Activated CD4-positive, alpha-beta T cell treated with anti-CD3 and anti-CD28 coated beads, Interleukin-2, amount 10 ng/mL, durations not matched to agents 24 days and 14 days (primary cell): ENCODE measurements at regions not wholly inside any gene's neighbourhood (a gene's known extent, or its start where the extent isn't known, plus 50 kb on each side); places are given as distances from the start of the nearest gene placed in this dataset.
"Not testable (repeated sequence)": the region's sequence is repeated elsewhere in the genome, so short reads cannot be mapped to it uniquely, and the experiment has no call there.

ENCODE experiments used
- DNase-seq: peaks from one replicate; pipeline ENCODE4 v3.0.0; 2022
- H3K27ac Mint-ChIP-seq: one replicate; pipeline ENCODE4 v1.8.0; 2022; ENCODE audit warnings: mild to moderate bottlenecking, mixed read lengths
- H3K27me3 Mint-ChIP-seq: one replicate; pipeline ENCODE4 v1.8.0; 2022; ENCODE audit warnings: mixed read lengths
- H3K36me3 Mint-ChIP-seq: one replicate; pipeline ENCODE4 v1.8.0; 2022; ENCODE audit warnings: low read depth, mild to moderate bottlenecking, mixed read lengths
- H3K4me1 Mint-ChIP-seq: one replicate; pipeline ENCODE4 v1.8.0; 2021; ENCODE audit warnings: mixed read lengths
- H3K4me3 Mint-ChIP-seq: one replicate; pipeline ENCODE4 v1.8.0; 2022; ENCODE audit warnings: mild to moderate bottlenecking, moderate library complexity, mixed read lengths
- H3K9me3 Mint-ChIP-seq: one replicate; pipeline ENCODE4 v1.8.0; 2021; ENCODE audit warnings: mixed read lengths
- intact Hi-C: fragments of 100-400 bp; cut with micrococcal nuclease; formaldehyde crosslinking; loops from one replicate; pipeline ENCODE4 v1.15.1; 2023

DNA sequence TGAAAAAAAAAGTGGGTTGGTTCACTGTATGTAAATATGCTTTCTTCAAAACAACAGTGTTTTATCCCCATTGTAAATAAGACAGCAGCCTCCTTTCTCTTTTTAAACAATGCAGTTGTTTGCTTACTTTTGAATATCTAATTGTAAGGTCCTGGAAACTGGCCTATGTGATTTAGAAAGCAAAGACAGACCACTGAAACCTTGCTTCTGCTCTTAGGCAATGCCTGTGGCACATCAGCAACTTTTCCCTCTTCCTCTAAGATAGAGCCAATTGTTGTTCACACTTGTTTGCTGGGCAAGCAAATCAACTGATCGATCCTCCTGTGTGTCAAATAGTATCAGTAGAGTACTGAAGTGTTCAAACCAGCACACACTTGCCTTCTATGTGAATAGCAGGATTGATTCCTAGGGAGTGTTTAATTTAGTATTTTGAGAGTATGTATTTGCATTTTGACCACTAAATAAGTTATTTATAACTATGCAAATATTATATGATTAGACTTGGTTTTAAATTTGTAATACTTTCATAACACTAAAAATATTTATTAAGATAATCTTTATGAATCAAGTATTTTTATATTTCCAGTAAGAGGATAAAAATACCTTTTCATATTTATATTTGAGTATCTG, 55.4 kb upstream of the GRPR start:
- Mint-ChIP-seq H3K4me3 (no peak overlapping the region), H3K4me1 (no peaks in the 10 kb centered on the region), H3K27me3 (no peaks in the 10 kb centered on the region), H3K36me3 (no peaks in the 10 kb centered on the region), H3K27ac (no peak overlapping the region), H3K9me3 (no peaks in the 10 kb centered on the region)
- DNase-seq, result no peak
- intact Hi-C loops, result no loop called here

- no peak overlapping the region for H3K4me3 Mint-ChIP-seq
- intact Hi-C loops, result no loop called here
- no peak overlapping the region for H3K27ac Mint-ChIP-seq
- H3K36me3 Mint-ChIP-seq, result no peaks in the 10 kb centered on the region
- peaks cover 4% of the 10 kb centered on the region for H3K9me3 Mint-ChIP-seq
- DNase-seq, result no peak
- no peaks in the 10 kb centered on the region for H3K27me3 Mint-ChIP-seq
- no peaks in the 10 kb centered on the region for H3K4me1 Mint-ChIP-seq
These were observed 59.4 kb upstream of the GRPR start for GRCh38 chrX:16063921-16064320.

DNA sequence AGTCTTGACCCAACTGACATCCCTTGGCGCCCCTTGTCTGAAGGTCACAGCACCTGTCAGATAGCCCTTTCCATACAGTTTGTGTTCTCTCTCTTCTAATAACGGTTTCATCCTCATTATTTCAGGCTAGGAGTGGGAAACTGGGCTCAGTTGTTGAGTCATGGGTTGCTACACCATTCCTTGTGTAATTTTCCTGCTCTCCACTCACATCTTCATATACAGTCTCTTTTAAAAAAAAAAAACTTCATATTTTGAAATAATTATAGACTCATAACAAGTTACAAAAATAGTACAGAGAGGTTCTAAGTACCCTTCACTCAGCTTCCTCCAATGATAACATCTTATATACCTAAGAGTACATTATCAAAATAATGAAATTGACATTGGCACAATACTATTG, 60.2 kb upstream of the GRPR start:
- no peaks in the 10 kb centered on the region for H3K27me3 Mint-ChIP-seq
- no peak for DNase-seq
- no peak overlapping the region for H3K27ac Mint-ChIP-seq
- intact Hi-C loops, result no loop called here
- no peaks in the 10 kb centered on the region for H3K4me1 Mint-ChIP-seq
- peaks cover 4% of the 10 kb centered on the region for H3K9me3 Mint-ChIP-seq
- no peak overlapping the region for H3K4me3 Mint-ChIP-seq
- no peaks in the 10 kb centered on the region for H3K36me3 Mint-ChIP-seq

- intact Hi-C loops, result no loop called here
- Mint-ChIP-seq H3K4me1 (no peaks in the 10 kb centered on the region), H3K27me3 (no peaks in the 10 kb centered on the region), H3K36me3 (no peaks in the 10 kb centered on the region), H3K27ac (no peak overlapping the region), H3K9me3 (peaks cover 4% of the 10 kb centered on the region), H3K4me3 (no peak overlapping the region)
- no peak for DNase-seq
These were observed 62.1 kb upstream of the GRPR start for GRCh38 chrX:16061296-16061695.

- Mint-ChIP-seq H3K4me1 (no peaks in the 10 kb centered on the region), H3K27ac (no peak overlapping the region), H3K9me3 (peaks cover 4% of the 10 kb centered on the region), H3K27me3 (no peaks in the 10 kb centered on the region), H3K4me3 (no peak overlapping the region), H3K36me3 (no peaks in the 10 kb centered on the region)
- DNase-seq, result no peak
- intact Hi-C loops, result no loop called here
These were observed 63.1 kb upstream of the GRPR start for GRCh38 chrX:16060252-16060651.

DNA sequence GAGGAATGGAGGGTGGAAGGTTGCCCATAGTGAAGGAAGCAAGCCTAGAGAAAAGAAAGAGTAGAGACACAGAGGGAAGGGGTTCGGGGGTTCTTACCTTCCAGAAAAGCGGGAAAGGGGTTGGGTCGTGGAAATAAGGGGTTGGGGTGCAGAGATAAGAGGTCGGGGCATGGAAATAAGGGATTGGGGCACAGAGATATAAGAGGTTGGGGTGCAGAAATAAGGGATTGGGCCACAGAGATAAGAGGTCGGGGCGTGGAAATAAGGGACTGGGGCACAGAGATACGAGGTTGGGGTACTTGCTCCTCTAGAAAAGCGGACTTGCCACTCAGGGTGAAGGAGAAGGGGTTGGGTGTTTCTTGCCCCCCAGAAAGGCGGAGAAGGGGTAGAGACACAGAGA, 74.2 kb upstream of the GRPR start:
- H3K4me1 Mint-ChIP-seq, H3K4me3 Mint-ChIP-seq, H3K27me3 Mint-ChIP-seq, H3K9me3 Mint-ChIP-seq, intact Hi-C loops, H3K36me3 Mint-ChIP-seq, DNase-seq, H3K27ac Mint-ChIP-seq: not testable (repeated sequence)

DNA sequence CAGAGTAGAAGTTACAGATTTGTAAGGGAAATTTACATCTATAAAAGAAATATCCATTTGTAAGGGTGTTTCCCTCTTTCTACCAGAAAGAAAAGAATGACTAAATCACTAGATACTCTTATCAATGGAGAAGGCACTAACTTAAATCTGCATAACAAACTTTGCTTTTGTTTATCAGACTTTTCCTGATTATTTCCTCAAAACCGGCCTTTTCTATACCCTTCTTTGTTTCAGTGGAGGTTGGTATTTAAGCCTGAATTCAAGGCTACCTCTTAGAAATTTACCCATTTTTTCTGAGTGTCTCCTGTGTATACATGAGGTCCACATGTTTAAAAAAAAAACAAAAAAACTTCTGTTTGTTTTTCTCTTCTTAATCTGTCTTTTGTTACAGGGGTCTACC, 80.4 kb upstream of the GRPR start:
- H3K4me3 Mint-ChIP-seq, result no peak overlapping the region
- H3K27me3 Mint-ChIP-seq, result no peaks in the 10 kb centered on the region
- H3K27ac Mint-ChIP-seq, result no peak overlapping the region
- DNase-seq, result no peak
- peaks cover 3% of the 10 kb centered on the region for H3K4me1 Mint-ChIP-seq
- intact Hi-C loops, result no loop called here
- H3K9me3 Mint-ChIP-seq, result no peaks in the 10 kb centered on the region
- no peaks in the 10 kb centered on the region for H3K36me3 Mint-ChIP-seq

GRCh38 chrX:16039834-16040233, 83.5 kb upstream of the GRPR start:
- no peak for DNase-seq
- Mint-ChIP-seq H3K9me3 (no peaks in the 10 kb centered on the region), H3K27me3 (no peaks in the 10 kb centered on the region), H3K4me3 (no peak overlapping the region), H3K36me3 (no peaks in the 10 kb centered on the region), H3K27ac (no peak overlapping the region), H3K4me1 (peaks cover 3% of the 10 kb centered on the region)
- intact Hi-C loops, result no loop called here

- no peaks in the 10 kb centered on the region for H3K27me3 Mint-ChIP-seq
- intact Hi-C loops, result no loop called here
- no peak overlapping the region for H3K27ac Mint-ChIP-seq
- no peak overlapping the region for H3K4me3 Mint-ChIP-seq
- peaks cover 3% of the 10 kb centered on the region for H3K4me1 Mint-ChIP-seq
- no peaks in the 10 kb centered on the region for H3K9me3 Mint-ChIP-seq
- no peaks in the 10 kb centered on the region for H3K36me3 Mint-ChIP-seq
- DNase-seq, result no peak
These were observed 84.0 kb upstream of the GRPR start for GRCh38 chrX:16039363-16039762.

DNA sequence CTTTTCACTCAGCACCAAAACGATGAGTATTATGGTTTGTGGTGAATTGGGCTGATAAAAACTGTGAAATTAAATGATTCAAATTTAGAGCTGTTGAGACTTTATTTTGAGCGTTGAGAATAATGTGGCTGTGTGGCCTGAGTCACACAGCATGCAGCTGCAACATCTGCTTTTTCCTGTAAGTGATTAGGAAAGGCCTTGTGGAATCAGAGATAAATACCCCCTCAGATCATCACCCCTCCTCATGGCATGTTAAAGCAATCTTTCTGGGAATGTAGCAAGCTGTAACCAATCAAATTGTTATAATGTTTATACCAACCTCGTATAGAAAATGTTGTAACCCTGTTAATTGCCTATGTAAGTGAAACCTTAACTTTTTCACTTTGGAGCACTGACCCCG, 90.0 kb upstream of the GRPR start:
- no peak overlapping the region for H3K27ac Mint-ChIP-seq
- H3K9me3 Mint-ChIP-seq, result no peaks in the 10 kb centered on the region
- H3K4me3 Mint-ChIP-seq, result no peak overlapping the region
- H3K27me3 Mint-ChIP-seq, result peaks cover 4% of the 10 kb centered on the region
- intact Hi-C loops, result no loop called here
- no peak for DNase-seq
- no peaks in the 10 kb centered on the region for H3K36me3 Mint-ChIP-seq
- no peaks in the 10 kb centered on the region for H3K4me1 Mint-ChIP-seq

DNA sequence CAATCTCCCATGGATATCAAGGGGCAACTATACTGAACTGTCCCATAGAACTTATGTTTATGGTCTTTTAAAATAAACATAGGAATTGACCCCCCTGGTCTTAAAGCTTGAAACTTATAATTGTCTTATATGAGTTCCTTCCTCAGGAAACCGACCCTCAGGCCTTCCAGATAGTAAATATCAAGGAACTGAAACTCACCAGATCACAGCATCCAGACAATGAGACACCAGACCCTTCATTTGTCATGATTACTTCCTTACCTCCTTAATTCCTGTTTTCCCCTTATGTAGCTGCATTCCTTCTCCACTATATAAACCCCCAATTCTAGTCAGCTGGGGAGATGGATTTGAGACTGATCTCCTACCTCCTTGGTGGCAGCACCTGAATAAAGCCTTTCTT, 94.8 kb upstream of the GRPR start:
- no peak overlapping the region for H3K27ac Mint-ChIP-seq
- H3K4me3 Mint-ChIP-seq, result no peak overlapping the region
- peaks cover 2% of the 10 kb centered on the region for H3K27me3 Mint-ChIP-seq
- no peaks in the 10 kb centered on the region for H3K36me3 Mint-ChIP-seq
- no peaks in the 10 kb centered on the region for H3K9me3 Mint-ChIP-seq
- intact Hi-C loops, result no loop called here
- peaks cover 2% of the 10 kb centered on the region for H3K4me1 Mint-ChIP-seq
- no peak for DNase-seq

DNA sequence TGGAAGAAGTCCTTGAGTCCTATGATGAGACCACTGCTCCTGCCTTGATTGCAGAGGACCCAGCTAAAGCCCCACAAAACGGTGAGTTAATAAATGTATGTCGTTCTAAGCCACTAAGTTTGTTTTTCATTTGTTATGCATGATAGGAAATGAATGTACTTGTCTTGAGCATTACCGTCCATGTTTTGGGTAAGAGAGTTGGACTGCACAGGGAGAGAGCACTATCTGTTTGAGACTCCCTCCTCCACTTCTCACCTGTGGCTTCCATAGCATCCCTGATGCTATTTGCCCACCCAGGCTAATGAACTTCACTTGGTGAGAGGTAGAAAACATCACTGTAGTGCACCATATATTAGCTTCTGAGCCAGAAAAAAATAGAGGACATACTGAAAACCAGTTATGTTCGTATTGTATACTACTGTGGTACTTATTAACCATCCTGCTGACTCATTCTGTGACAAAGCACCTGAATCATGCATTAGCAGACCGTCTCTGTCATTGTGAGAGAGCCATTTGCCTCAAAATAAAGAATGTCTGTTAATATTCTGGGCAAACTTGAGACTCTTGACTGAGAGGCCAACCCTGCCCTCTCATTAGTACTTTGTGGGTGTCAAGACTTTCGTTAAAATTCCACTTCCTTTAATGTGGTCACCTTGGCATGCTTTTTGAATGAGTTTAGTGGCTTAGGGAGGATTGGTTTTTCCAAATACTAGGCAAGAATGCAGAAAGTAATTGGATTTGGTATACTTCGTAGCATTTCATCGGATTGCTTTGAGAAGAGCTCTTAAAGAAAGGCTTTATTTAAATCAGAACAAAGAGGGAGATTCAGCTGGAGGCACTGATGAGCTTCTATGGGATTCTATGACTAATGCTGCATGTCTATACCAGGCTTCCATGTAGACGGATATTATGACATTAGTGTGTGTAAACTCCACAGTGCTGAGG, 99.3 kb upstream of the GRPR start:
- no peak for DNase-seq
- Mint-ChIP-seq H3K9me3 (no peaks in the 10 kb centered on the region), H3K4me1 (peaks cover 2% of the 10 kb centered on the region), H3K27ac (no peak overlapping the region), H3K4me3 (no peak overlapping the region), H3K27me3 (no peaks in the 10 kb centered on the region), H3K36me3 (no peaks in the 10 kb centered on the region)
- intact Hi-C loops, result no loop called here

DNA sequence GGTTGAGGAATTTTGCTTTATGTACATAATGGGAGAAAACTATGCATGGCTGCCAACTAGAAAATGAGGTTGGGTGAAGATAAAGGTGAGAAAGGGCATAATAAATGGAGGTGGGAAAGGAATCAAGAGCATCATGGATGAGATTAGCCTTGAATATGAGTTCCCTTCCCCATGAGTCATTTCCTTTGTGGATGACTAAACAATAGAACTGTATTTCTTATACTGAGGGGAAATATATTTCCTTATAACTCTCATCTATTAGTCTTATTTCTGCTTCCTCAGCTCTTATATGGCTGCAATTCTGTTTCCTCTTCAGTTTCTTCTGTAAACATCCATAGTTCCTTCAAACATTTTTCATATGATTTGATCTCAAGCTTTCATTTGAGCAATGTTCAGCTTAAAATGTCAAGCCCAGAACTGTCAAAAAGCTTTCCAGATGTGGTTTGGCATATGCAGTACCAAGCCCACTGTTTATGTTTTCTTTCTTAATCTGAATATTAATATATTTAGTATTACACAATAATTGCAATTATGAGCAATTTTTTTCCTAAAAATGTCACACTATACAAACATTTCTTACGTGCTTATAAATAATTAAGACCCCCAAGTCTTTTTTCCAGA, 100.7 kb upstream of the GRPR start:
- no peak overlapping the region for H3K27ac Mint-ChIP-seq
- no peaks in the 10 kb centered on the region for H3K27me3 Mint-ChIP-seq
- no peak overlapping the region for H3K4me3 Mint-ChIP-seq
- DNase-seq, result no peak
- H3K36me3 Mint-ChIP-seq, result no peaks in the 10 kb centered on the region
- no peaks in the 10 kb centered on the region for H3K9me3 Mint-ChIP-seq
- H3K4me1 Mint-ChIP-seq, result peaks cover 2% of the 10 kb centered on the region
- intact Hi-C loops, result no loop called here

- intact Hi-C loops, result no loop called here
These were observed 105.1 kb upstream of the GRPR start for GRCh38 chrX:16018291-16018690.

More at GRCh38 chrX:16018291-16018690, 105.1 kb upstream of the GRPR start:
- no peaks in the 10 kb centered on the region for H3K9me3 Mint-ChIP-seq
- H3K4me3 Mint-ChIP-seq, result no peak overlapping the region
- no peak for DNase-seq
- H3K27ac Mint-ChIP-seq, result no peak overlapping the region
- H3K36me3 Mint-ChIP-seq, result no peaks in the 10 kb centered on the region
- no peaks in the 10 kb centered on the region for H3K4me1 Mint-ChIP-seq
- H3K27me3 Mint-ChIP-seq, result no peaks in the 10 kb centered on the region
